GM12865 (cell line): ENCODE measurements at regions not wholly inside any gene's neighbourhood (a gene's known extent, or its start where the extent isn't known, plus 50 kb on each side); places are given as distances from the start of the nearest gene placed in this dataset.
A peak's percentile ranks its signal among the peaks of the same experiment; 100 is the strongest.

Experiments used
- DNase-seq: peaks from one replicate; pipeline ENCODE4 v3.0.0; 2010; ENCODE audit warnings: low read depth
- H3K4me3 ChIP-seq: 2 replicates; pipeline ENCODE4 v1.5.1; 2011; ENCODE audit warnings: mild to moderate bottlenecking, low read depth, low read length, control low read depth
- CTCF ChIP-seq: IDR thresholded peaks from 2 replicates; pipeline ENCODE4 v1.5.1; 2011; ENCODE audit warnings: low read length, control low read depth, low read depth, inconsistent platforms; ENCODE audit not compliant: insufficient read depth; ENCODE audit errors: missing control alignments

- DNase-seq, result no peak
- TF ChIP-seq CTCF, result no peak
- no peak overlapping the region for H3K4me3 ChIP-seq
Measured at GRCh38 chr5:101520417-101520816, 617.3 kb upstream of the ST8SIA4 start.

GRCh38 chr5:101517795-101518194 is 614.7 kb upstream of the ST8SIA4 start:
- DNase-seq, result no peak
- no peak overlapping the region for H3K4me3 ChIP-seq
- no peak for TF ChIP-seq CTCF

GRCh38 chr5:101515721-101516120 is 612.6 kb upstream of the ST8SIA4 start:
- TF ChIP-seq CTCF, result no peak
- H3K4me3 ChIP-seq, result no peak overlapping the region
- no peak for DNase-seq

- DNase-seq, result no peak
- no peak for TF ChIP-seq CTCF
- no peak overlapping the region for H3K4me3 ChIP-seq
Measured at GRCh38 chr5:101505891-101506570, 602.9 kb upstream of the ST8SIA4 start.

GRCh38 chr5:101482931-101483330 is 579.8 kb upstream of the ST8SIA4 start:
- no peak for DNase-seq
- TF ChIP-seq CTCF, result no peak

GRCh38 chr5:101473483-101473882 is 570.4 kb upstream of the ST8SIA4 start:
- DNase-seq, result peak; percentile 19
- TF ChIP-seq CTCF, result no peak
- H3K4me3 ChIP-seq, result no peak overlapping the region

More at GRCh38 chr5:101482931-101483330, 579.8 kb upstream of the ST8SIA4 start:
- no peak overlapping the region for H3K4me3 ChIP-seq

GRCh38 chr5:101461455-101461854 is 558.4 kb upstream of the ST8SIA4 start:
- H3K4me3 ChIP-seq, result no peak overlapping the region
- TF ChIP-seq CTCF, result no peak
- DNase-seq, result no peak
